ENCODE measurements at regions not wholly inside any gene's neighbourhood (a gene's known extent, or its start where the extent isn't known, plus 50 kb on each side); places are given as distances from the start of the nearest gene placed in this dataset.

GRCh38 chr1:232430467-232430866 is 199.5 kb downstream of the SIPA1L2 start:
- Histone ChIP-seq H3K27me3 (ENCODE audit: control insufficient read depth in 3 of 3, insufficient read depth in 3 of 3, low read length in 3 of 3) (no peaks in the 10 kb centered on the region), H3K4me1 (ENCODE audit: control insufficient read depth in 3 of 3, insufficient read depth in 2 of 3, low read depth in 1 of 3, low read length in 2 of 3) (no peaks in the 10 kb centered on the region), H3K4me3 (ENCODE audit: low read depth in 1 of 3, low read length in 3 of 3) (no peak overlapping the region), H3K36me3 (ENCODE audit: control insufficient read depth in 3 of 3, insufficient read depth in 2 of 3, low read depth in 1 of 3, low read length in 3 of 3) (peaks cover 0 to 16% (median 1%) of the 10 kb centered on the region in 3 donors), H3K9me3 (ENCODE audit: control insufficient read depth in 2 of 2, insufficient read depth in 1 of 2, low read depth in 1 of 2, low read length in 1 of 2) (no peaks in the 10 kb centered on the region), H3K27ac (ENCODE audit: low read depth in 1 of 3, low read length in 2 of 3) (no peak overlapping the region)
- DNase-seq, result no peak
- no peak for FAIRE-seq
- WGBS, 3 donors, result 96 to 98% (median 96%) methylated on average over 6 of the region's 6 CpGs

GRCh38 chr1:232428786-232429530 is 201.0 kb downstream of the SIPA1L2 start:
- H3K36me3 ChIP-seq (ENCODE audit: control insufficient read depth in 3 of 3, insufficient read depth in 2 of 3, low read depth in 1 of 3, low read length in 3 of 3), result peaks cover 0 to 21% (median 3%) of the 10 kb centered on the region in 3 donors
- no peaks in the 10 kb centered on the region for H3K9me3 ChIP-seq (ENCODE audit: control insufficient read depth in 2 of 2, insufficient read depth in 1 of 2, low read depth in 1 of 2, low read length in 1 of 2)
- FAIRE-seq (no peak), DNase-seq (no peak)
- whole genome bisulfite sequencing, 3 donors, result 57 to 71% (median 68%) methylated on average over 13 of the region's 13 CpGs
- no peak overlapping the region for H3K4me3 ChIP-seq (ENCODE audit: low read depth in 1 of 3, low read length in 3 of 3)
- H3K27ac ChIP-seq (ENCODE audit: low read depth in 1 of 3, low read length in 2 of 3), result no peak overlapping the region
- no peaks in the 10 kb centered on the region for H3K4me1 ChIP-seq (ENCODE audit: control insufficient read depth in 3 of 3, insufficient read depth in 2 of 3, low read depth in 1 of 3, low read length in 2 of 3)
- no peaks in the 10 kb centered on the region for H3K27me3 ChIP-seq (ENCODE audit: control insufficient read depth in 3 of 3, insufficient read depth in 3 of 3, low read length in 3 of 3)

- H3K9me3 ChIP-seq (ENCODE audit: control insufficient read depth in 2 of 2, insufficient read depth in 1 of 2, low read depth in 1 of 2, low read length in 1 of 2), result no peaks in the 10 kb centered on the region
- no peak for FAIRE-seq
- H3K4me1 ChIP-seq (ENCODE audit: control insufficient read depth in 3 of 3, insufficient read depth in 2 of 3, low read depth in 1 of 3, low read length in 2 of 3), result no peaks in the 10 kb centered on the region
- 51 to 84% (median 84%) methylated on average over 3 of the region's 3 CpGs for WGBS, 3 donors
- H3K4me3 ChIP-seq (ENCODE audit: low read depth in 1 of 3, low read length in 3 of 3), result no peak overlapping the region
- no peaks in the 10 kb centered on the region for H3K27me3 ChIP-seq (ENCODE audit: control insufficient read depth in 3 of 3, insufficient read depth in 3 of 3, low read length in 3 of 3)
- no peak overlapping the region for H3K27ac ChIP-seq (ENCODE audit: low read depth in 1 of 3, low read length in 2 of 3)
- no peak for DNase-seq
- peaks cover 0 to 21% (median 3%) of the 10 kb centered on the region in 3 donors for H3K36me3 ChIP-seq (ENCODE audit: control insufficient read depth in 3 of 3, insufficient read depth in 2 of 3, low read depth in 1 of 3, low read length in 3 of 3)
Observed at GRCh38 chr1:232428036-232428645, 201.8 kb downstream of the SIPA1L2 start.

- DNase-seq (no peak), FAIRE-seq (no peak)
- no peak overlapping the region for H3K27ac ChIP-seq (ENCODE audit: low read depth in 1 of 3, low read length in 2 of 3)
Observed at GRCh38 chr1:232426801-232427200, 203.1 kb downstream of the SIPA1L2 start.

GRCh38 chr1:232425421-232425820 is 204.5 kb downstream of the SIPA1L2 start:
- H3K9me3 ChIP-seq (ENCODE audit: control insufficient read depth in 2 of 2, insufficient read depth in 1 of 2, low read depth in 1 of 2, low read length in 1 of 2), result no peaks in the 10 kb centered on the region
- H3K27me3 ChIP-seq (ENCODE audit: control insufficient read depth in 3 of 3, insufficient read depth in 3 of 3, low read length in 3 of 3), result no peaks in the 10 kb centered on the region
- WGBS, 3 donors, result 96 to 97% (median 97%) methylated on average over 15 of the region's 15 CpGs
- FAIRE-seq (no peak), DNase-seq (no peak)
- no peak overlapping the region for H3K4me3 ChIP-seq (ENCODE audit: low read depth in 1 of 3, low read length in 3 of 3)
- H3K36me3 ChIP-seq (ENCODE audit: control insufficient read depth in 3 of 3, insufficient read depth in 2 of 3, low read depth in 1 of 3, low read length in 3 of 3), result peaks cover 0 to 13% (median 3%) of the 10 kb centered on the region in 3 donors
- H3K27ac ChIP-seq (ENCODE audit: low read depth in 1 of 3, low read length in 2 of 3), result no peak overlapping the region
- H3K4me1 ChIP-seq (ENCODE audit: control insufficient read depth in 3 of 3, insufficient read depth in 2 of 3, low read depth in 1 of 3, low read length in 2 of 3), result no peaks in the 10 kb centered on the region

More at GRCh38 chr1:232426801-232427200, 203.1 kb downstream of the SIPA1L2 start:
- H3K36me3 ChIP-seq (ENCODE audit: control insufficient read depth in 3 of 3, insufficient read depth in 2 of 3, low read depth in 1 of 3, low read length in 3 of 3), result peaks cover 0 to 16% (median 3%) of the 10 kb centered on the region in 3 donors
- no peaks in the 10 kb centered on the region for H3K27me3 ChIP-seq (ENCODE audit: control insufficient read depth in 3 of 3, insufficient read depth in 3 of 3, low read length in 3 of 3)
- no peak overlapping the region for H3K4me3 ChIP-seq (ENCODE audit: low read depth in 1 of 3, low read length in 3 of 3)
- no peaks in the 10 kb centered on the region for H3K9me3 ChIP-seq (ENCODE audit: control insufficient read depth in 2 of 2, insufficient read depth in 1 of 2, low read depth in 1 of 2, low read length in 1 of 2)
- H3K4me1 ChIP-seq (ENCODE audit: control insufficient read depth in 3 of 3, insufficient read depth in 2 of 3, low read depth in 1 of 3, low read length in 2 of 3), result no peaks in the 10 kb centered on the region

GRCh38 chr1:232423591-232423990 is 206.3 kb downstream of the SIPA1L2 start:
- FAIRE-seq, result no peak
- 73 to 93% (median 88%) methylated on average over 3 of the region's 3 CpGs for WGBS, 3 donors
- no peaks in the 10 kb centered on the region for H3K9me3 ChIP-seq (ENCODE audit: control insufficient read depth in 2 of 2, insufficient read depth in 1 of 2, low read depth in 1 of 2, low read length in 1 of 2)
- DNase-seq, result no peak
- H3K4me1 ChIP-seq (ENCODE audit: control insufficient read depth in 3 of 3, insufficient read depth in 2 of 3, low read depth in 1 of 3, low read length in 2 of 3), result no peaks in the 10 kb centered on the region
- H3K27ac ChIP-seq (ENCODE audit: low read depth in 1 of 3, low read length in 2 of 3), result no peak overlapping the region
- H3K27me3 ChIP-seq (ENCODE audit: control insufficient read depth in 3 of 3, insufficient read depth in 3 of 3, low read length in 3 of 3), result no peaks in the 10 kb centered on the region
- H3K36me3 ChIP-seq (ENCODE audit: control insufficient read depth in 3 of 3, insufficient read depth in 2 of 3, low read depth in 1 of 3, low read length in 3 of 3), result peaks cover 0 to 17% (median 3%) of the 10 kb centered on the region in 3 donors
- H3K4me3 ChIP-seq (ENCODE audit: low read depth in 1 of 3, low read length in 3 of 3), result no peak overlapping the region

GRCh38 chr1:232422898-232423297 is 207.0 kb downstream of the SIPA1L2 start:
- no peak overlapping the region for H3K4me3 ChIP-seq (ENCODE audit: low read depth in 1 of 3, low read length in 3 of 3)
- H3K27ac ChIP-seq (ENCODE audit: low read depth in 1 of 3, low read length in 2 of 3), result no peak overlapping the region
- 82 to 90% (median 89%) methylated on average over 8 of the region's 8 CpGs for WGBS, 3 donors
- peaks cover 0 to 20% (median 3%) of the 10 kb centered on the region in 3 donors for H3K36me3 ChIP-seq (ENCODE audit: control insufficient read depth in 3 of 3, insufficient read depth in 2 of 3, low read depth in 1 of 3, low read length in 3 of 3)
- H3K4me1 ChIP-seq (ENCODE audit: control insufficient read depth in 3 of 3, insufficient read depth in 2 of 3, low read depth in 1 of 3, low read length in 2 of 3), result no peaks in the 10 kb centered on the region
- DNase-seq, result peak in 1 of 2 donors; percentile 11
- H3K9me3 ChIP-seq (ENCODE audit: control insufficient read depth in 2 of 2, insufficient read depth in 1 of 2, low read depth in 1 of 2, low read length in 1 of 2), result no peaks in the 10 kb centered on the region
- no peaks in the 10 kb centered on the region for H3K27me3 ChIP-seq (ENCODE audit: control insufficient read depth in 3 of 3, insufficient read depth in 3 of 3, low read length in 3 of 3)
- FAIRE-seq, result no peak

- H3K4me1 ChIP-seq (ENCODE audit: control insufficient read depth in 3 of 3, insufficient read depth in 2 of 3, low read depth in 1 of 3, low read length in 2 of 3), result no peaks in the 10 kb centered on the region
- H3K9me3 ChIP-seq (ENCODE audit: control insufficient read depth in 2 of 2, insufficient read depth in 1 of 2, low read depth in 1 of 2, low read length in 1 of 2), result no peaks in the 10 kb centered on the region
- FAIRE-seq (no peak), DNase-seq (no peak)
- H3K36me3 ChIP-seq (ENCODE audit: control insufficient read depth in 3 of 3, insufficient read depth in 2 of 3, low read depth in 1 of 3, low read length in 3 of 3), result peaks cover 0 to 19% (median 3%) of the 10 kb centered on the region in 3 donors
- no peak overlapping the region for H3K4me3 ChIP-seq (ENCODE audit: low read depth in 1 of 3, low read length in 3 of 3)
- H3K27ac ChIP-seq (ENCODE audit: low read depth in 1 of 3, low read length in 2 of 3), result no peak overlapping the region
- no peaks in the 10 kb centered on the region for H3K27me3 ChIP-seq (ENCODE audit: control insufficient read depth in 3 of 3, insufficient read depth in 3 of 3, low read length in 3 of 3)
Observed at GRCh38 chr1:232422098-232422497, 207.8 kb downstream of the SIPA1L2 start.

Data from small intestine (tissue), 7 donors.